WTC11 (cell line): ENCODE measurements at regions not wholly inside any gene's neighbourhood (a gene's known extent, or its start where the extent isn't known, plus 50 kb on each side); places are given as distances from the start of the nearest gene placed in this dataset.

Source experiments
- ATAC-seq: fragments of 200-7000 bp; cut with Tn5 transposase; 2 replicates; pipeline ENCODE4 v1.10.0; 2021; ENCODE audit warnings: mild to moderate bottlenecking, moderate library complexity
- CTCF ChIA-PET: fragments of 300-600 bp; sonication (Branson Sonifier 250); formaldehyde crosslinking; loops from one replicate; lab custom pipeline; 2021; ENCODE audit warnings: antibody characterized with exemption; lab: Charles Lee
- POLR2A ChIA-PET: fragments of 350-600 bp; sonication (Branson Sonifier 250); formaldehyde crosslinking; loops from one replicate; lab custom pipeline; 2021; ENCODE audit warnings: antibody characterized with exemption; lab: Charles Lee
- DNase-seq: peaks from one replicate; pipeline ENCODE4 v3.0.0; 2021; ENCODE audit warnings: low spot score
- H3K27ac Mint-ChIP-seq: 2 replicates; pipeline ENCODE4 v1.8.0; 2021; ENCODE audit warnings: mixed read lengths
- H3K27me3 Mint-ChIP-seq: 2 replicates; pipeline ENCODE4 v1.8.0; 2021; ENCODE audit warnings: low read depth, mild to moderate bottlenecking, moderate library complexity, mixed read lengths
- H3K36me3 Mint-ChIP-seq: 2 replicates; pipeline ENCODE4 v1.8.0; 2021; ENCODE audit warnings: mixed read lengths
- H3K4me1 Mint-ChIP-seq: 2 replicates; pipeline ENCODE4 v1.8.0; 2022; ENCODE audit warnings: mixed read lengths
- H3K4me3 Mint-ChIP-seq: 2 replicates; pipeline ENCODE4 v1.8.0; 2021; ENCODE audit warnings: mild to moderate bottlenecking, moderate library complexity, mixed read lengths
- H3K9me3 Mint-ChIP-seq: 2 replicates; pipeline ENCODE4 v1.8.0; 2021; ENCODE audit warnings: mixed read lengths
- CREB1 ChIP-seq: sonication (generic); formaldehyde crosslinking; IDR thresholded peaks from 2 replicates; pipeline ENCODE4 v1.8.0; 2023; ENCODE audit warnings: mild to moderate bottlenecking, missing genetic modification reagents
- ESRRA ChIP-seq: sonication (generic); formaldehyde crosslinking; IDR thresholded peaks from 2 replicates; pipeline ENCODE4 v1.8.1; 2022; ENCODE audit warnings: mild to moderate bottlenecking, missing genetic modification reagents, borderline replicate concordance
- GABPB1 ChIP-seq: sonication (generic); formaldehyde crosslinking; IDR thresholded peaks from 2 replicates; pipeline ENCODE4 v1.8.1; 2023; ENCODE audit warnings: mild to moderate bottlenecking, missing genetic modification reagents
- GTF2I ChIP-seq: fragments of 250-450 bp; sonication (Bioruptor Pico); conservative IDR thresholded peaks from 2 replicates; pipeline ENCODE4 v1.4.0; 2021; ENCODE audit warnings: mild to moderate bottlenecking
- NFE2L1 ChIP-seq: sonication (generic); formaldehyde crosslinking; IDR thresholded peaks from 2 replicates; pipeline ENCODE4 v1.8.1; 2023; ENCODE audit warnings: missing genetic modification reagents
- SP1 ChIP-seq: sonication (generic); formaldehyde crosslinking; conservative IDR thresholded peaks from 2 replicates; pipeline ENCODE4 v1.8.1; 2022; ENCODE audit warnings: missing genetic modification reagents
- ZNF138 ChIP-seq: sonication (generic); formaldehyde crosslinking; conservative IDR thresholded peaks from 2 replicates; pipeline ENCODE4 v1.8.1; 2022; ENCODE audit warnings: mild to moderate bottlenecking, moderate library complexity, missing genetic modification reagents
- ZNF423 ChIP-seq: fragments of 250-450 bp; sonication (Bioruptor Pico); IDR thresholded peaks from 2 replicates; pipeline ENCODE4 v2.1.2; 2022; ENCODE audit warnings: mild to moderate bottlenecking, moderate library complexity
- TF ChIP-seq, protein P1 (sequence below): sonication (generic); formaldehyde crosslinking; IDR thresholded peaks from 2 replicates; pipeline ENCODE4 v1.8.1; 2022; ENCODE audit warnings: low read depth, missing genetic modification reagents, borderline replicate concordance
- TF ChIP-seq, protein P2 (sequence below): sonication (generic); formaldehyde crosslinking; IDR thresholded peaks from 2 replicates; pipeline ENCODE4 v1.8.1; 2023; ENCODE audit warnings: mild to moderate bottlenecking, missing genetic modification reagents, moderate library complexity
- TF ChIP-seq, protein P3 (sequence below): sonication (generic); formaldehyde crosslinking; IDR thresholded peaks from 2 replicates; pipeline ENCODE4 v1.8.1; 2023; ENCODE audit warnings: mild to moderate bottlenecking, missing genetic modification reagents, borderline replicate concordance
- TF ChIP-seq, protein P4 (sequence below): fragments of 250-450 bp; sonication (Bioruptor Pico); IDR thresholded peaks from 2 replicates; pipeline ENCODE4 v1.8.0; 2021; ENCODE audit warnings: mild to moderate bottlenecking
- TF ChIP-seq, protein P5 (sequence below): sonication (generic); formaldehyde crosslinking; IDR thresholded peaks from 2 replicates; pipeline ENCODE4 v1.8.0; 2023; ENCODE audit warnings: missing genetic modification reagents
- TF ChIP-seq, protein P6 (sequence below): sonication (generic); formaldehyde crosslinking; IDR thresholded peaks from 2 replicates; pipeline ENCODE4 v1.8.0; 2023; ENCODE audit warnings: mild to moderate bottlenecking, missing genetic modification reagents
- TF ChIP-seq, protein P7 (sequence below): fragments of 250-450 bp; sonication (Bioruptor Pico); IDR thresholded peaks from 2 replicates; pipeline ENCODE4 v1.9.0; 2021; ENCODE audit warnings: mild to moderate bottlenecking, borderline replicate concordance

DNA sequence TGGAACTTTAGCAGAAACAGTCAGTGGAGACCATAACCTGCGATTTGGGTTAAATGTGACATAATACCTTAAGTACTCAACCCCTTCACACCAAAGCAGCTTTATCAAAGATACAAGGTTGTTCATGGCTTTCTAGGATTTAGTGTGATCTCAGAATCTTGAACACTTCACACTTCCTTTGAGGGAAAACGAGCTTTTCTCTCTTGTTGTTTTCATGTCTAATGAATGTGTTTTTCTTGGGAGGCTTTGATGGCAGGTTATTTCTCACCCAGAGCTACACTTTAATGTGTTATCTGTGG is 437.0 kb downstream of the TMEM232 start (continued):
- TF ChIP-seq, protein P1, sequence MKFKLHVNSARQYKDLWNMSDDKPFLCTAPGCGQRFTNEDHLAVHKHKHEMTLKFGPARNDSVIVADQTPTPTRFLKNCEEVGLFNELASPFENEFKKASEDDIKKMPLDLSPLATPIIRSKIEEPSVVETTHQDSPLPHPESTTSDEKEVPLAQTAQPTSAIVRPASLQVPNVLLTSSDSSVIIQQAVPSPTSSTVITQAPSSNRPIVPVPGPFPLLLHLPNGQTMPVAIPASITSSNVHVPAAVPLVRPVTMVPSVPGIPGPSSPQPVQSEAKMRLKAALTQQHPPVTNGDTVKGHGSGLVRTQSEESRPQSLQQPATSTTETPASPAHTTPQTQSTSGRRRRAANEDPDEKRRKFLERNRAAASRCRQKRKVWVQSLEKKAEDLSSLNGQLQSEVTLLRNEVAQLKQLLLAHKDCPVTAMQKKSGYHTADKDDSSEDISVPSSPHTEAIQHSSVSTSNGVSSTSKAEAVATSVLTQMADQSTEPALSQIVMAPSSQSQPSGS (CRISPR knock-in tag), result no peak

DNA sequence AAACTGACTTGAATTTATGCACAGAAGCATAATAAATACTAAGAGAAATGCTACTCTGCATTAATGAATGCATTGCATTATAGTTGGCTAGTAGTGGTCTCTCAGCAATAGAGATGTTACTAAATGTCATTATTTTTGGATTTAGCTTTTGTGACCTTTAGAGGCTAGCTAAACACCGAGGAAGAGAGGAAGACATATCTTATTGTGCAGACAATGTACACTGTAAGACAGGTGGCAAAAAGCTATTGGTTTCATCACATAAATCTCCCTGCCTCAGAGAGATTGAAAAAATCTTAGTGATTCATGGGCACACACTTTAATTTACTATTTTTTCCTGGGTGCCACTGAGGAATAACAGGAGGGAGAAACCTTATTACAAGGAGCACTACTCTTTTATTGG is 435.9 kb downstream of the TMEM232 start:
- Mint-ChIP-seq H3K36me3 (peaks cover 12% of the 10 kb centered on the region), H3K4me1 (peaks cover 15% of the 10 kb centered on the region), H3K27me3 (no peaks in the 10 kb centered on the region), H3K27ac (no peak overlapping the region), H3K4me3 (no peak overlapping the region), H3K9me3 (peaks cover 26% of the 10 kb centered on the region)
- no peak for TF ChIP-seq ESRRA
- TF ChIP-seq, protein P2, sequence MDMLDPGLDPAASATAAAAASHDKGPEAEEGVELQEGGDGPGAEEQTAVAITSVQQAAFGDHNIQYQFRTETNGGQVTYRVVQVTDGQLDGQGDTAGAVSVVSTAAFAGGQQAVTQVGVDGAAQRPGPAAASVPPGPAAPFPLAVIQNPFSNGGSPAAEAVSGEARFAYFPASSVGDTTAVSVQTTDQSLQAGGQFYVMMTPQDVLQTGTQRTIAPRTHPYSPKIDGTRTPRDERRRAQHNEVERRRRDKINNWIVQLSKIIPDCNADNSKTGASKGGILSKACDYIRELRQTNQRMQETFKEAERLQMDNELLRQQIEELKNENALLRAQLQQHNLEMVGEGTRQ (CRISPR knock-in tag), result no peak
- TF ChIP-seq, protein P3, sequence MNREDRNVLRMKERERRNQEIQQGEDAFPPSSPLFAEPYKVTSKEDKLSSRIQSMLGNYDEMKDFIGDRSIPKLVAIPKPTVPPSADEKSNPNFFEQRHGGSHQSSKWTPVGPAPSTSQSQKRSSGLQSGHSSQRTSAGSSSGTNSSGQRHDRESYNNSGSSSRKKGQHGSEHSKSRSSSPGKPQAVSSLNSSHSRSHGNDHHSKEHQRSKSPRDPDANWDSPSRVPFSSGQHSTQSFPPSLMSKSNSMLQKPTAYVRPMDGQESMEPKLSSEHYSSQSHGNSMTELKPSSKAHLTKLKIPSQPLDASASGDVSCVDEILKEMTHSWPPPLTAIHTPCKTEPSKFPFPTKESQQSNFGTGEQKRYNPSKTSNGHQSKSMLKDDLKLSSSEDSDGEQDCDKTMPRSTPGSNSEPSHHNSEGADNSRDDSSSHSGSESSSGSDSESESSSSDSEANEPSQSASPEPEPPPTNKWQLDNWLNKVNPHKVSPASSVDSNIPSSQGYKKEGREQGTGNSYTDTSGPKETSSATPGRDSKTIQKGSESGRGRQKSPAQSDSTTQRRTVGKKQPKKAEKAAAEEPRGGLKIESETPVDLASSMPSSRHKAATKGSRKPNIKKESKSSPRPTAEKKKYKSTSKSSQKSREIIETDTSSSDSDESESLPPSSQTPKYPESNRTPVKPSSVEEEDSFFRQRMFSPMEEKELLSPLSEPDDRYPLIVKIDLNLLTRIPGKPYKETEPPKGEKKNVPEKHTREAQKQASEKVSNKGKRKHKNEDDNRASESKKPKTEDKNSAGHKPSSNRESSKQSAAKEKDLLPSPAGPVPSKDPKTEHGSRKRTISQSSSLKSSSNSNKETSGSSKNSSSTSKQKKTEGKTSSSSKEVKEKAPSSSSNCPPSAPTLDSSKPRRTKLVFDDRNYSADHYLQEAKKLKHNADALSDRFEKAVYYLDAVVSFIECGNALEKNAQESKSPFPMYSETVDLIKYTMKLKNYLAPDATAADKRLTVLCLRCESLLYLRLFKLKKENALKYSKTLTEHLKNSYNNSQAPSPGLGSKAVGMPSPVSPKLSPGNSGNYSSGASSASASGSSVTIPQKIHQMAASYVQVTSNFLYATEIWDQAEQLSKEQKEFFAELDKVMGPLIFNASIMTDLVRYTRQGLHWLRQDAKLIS (CRISPR knock-in tag), result no peak
- no peak for TF ChIP-seq GTF2I (CRISPR knock-in tag)
- TF ChIP-seq, protein P4, sequence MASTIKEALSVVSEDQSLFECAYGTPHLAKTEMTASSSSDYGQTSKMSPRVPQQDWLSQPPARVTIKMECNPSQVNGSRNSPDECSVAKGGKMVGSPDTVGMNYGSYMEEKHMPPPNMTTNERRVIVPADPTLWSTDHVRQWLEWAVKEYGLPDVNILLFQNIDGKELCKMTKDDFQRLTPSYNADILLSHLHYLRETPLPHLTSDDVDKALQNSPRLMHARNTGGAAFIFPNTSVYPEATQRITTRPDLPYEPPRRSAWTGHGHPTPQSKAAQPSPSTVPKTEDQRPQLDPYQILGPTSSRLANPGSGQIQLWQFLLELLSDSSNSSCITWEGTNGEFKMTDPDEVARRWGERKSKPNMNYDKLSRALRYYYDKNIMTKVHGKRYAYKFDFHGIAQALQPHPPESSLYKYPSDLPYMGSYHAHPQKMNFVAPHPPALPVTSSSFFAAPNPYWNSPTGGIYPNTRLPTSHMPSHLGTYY (CRISPR knock-in tag), result no peak
- ChIA-PET POLR2A (interaction anchor here (0.7 kb wide), 1 partner anchor 877 kb away, joined by 3 read pairs; no protein-coding TSS in a partner anchor), CTCF (no interaction called here)
- DNase-seq (no peak), ATAC-seq (no peak)

DNA sequence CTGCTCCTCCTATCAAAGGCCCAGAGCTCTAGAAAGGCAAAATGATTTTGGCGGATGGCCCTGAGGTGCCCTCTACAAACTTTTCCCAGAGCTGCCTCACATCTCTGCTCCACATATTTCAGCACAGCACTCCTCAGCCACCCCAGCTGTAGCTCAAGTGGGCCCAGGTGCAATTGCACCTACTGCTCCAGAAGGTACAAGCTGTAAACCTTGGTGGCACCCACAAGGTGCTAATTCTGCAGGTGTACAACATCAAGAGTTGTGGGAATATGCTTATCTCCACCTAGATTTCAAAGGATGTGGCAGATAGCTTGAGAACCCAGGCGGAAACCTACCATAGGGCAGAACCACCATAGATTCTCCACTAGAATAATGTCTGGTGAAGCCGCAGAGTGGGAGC is 432.2 kb downstream of the TMEM232 start:
- DNase-seq, result no peak
- H3K27me3 Mint-ChIP-seq, result no peaks in the 10 kb centered on the region
- H3K27ac Mint-ChIP-seq, result no peak overlapping the region
- ATAC-seq, result no peak
- peaks cover 7% of the 10 kb centered on the region for H3K4me1 Mint-ChIP-seq
- H3K36me3 Mint-ChIP-seq, result no peaks in the 10 kb centered on the region
- no peak overlapping the region for H3K4me3 Mint-ChIP-seq
- CTCF ChIA-PET, result no interaction called here
- H3K9me3 Mint-ChIP-seq, result no peaks in the 10 kb centered on the region
- POLR2A ChIA-PET, result no interaction called here
- no peak for TF ChIP-seq SP1 (CRISPR knock-in tag)
- no peak for TF ChIP-seq GABPB1 (CRISPR knock-in tag)
- TF ChIP-seq, protein P5, sequence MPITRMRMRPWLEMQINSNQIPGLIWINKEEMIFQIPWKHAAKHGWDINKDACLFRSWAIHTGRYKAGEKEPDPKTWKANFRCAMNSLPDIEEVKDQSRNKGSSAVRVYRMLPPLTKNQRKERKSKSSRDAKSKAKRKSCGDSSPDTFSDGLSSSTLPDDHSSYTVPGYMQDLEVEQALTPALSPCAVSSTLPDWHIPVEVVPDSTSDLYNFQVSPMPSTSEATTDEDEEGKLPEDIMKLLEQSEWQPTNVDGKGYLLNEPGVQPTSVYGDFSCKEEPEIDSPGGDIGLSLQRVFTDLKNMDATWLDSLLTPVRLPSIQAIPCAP (CRISPR knock-in tag), result no peak
- TF ChIP-seq, protein P6, sequence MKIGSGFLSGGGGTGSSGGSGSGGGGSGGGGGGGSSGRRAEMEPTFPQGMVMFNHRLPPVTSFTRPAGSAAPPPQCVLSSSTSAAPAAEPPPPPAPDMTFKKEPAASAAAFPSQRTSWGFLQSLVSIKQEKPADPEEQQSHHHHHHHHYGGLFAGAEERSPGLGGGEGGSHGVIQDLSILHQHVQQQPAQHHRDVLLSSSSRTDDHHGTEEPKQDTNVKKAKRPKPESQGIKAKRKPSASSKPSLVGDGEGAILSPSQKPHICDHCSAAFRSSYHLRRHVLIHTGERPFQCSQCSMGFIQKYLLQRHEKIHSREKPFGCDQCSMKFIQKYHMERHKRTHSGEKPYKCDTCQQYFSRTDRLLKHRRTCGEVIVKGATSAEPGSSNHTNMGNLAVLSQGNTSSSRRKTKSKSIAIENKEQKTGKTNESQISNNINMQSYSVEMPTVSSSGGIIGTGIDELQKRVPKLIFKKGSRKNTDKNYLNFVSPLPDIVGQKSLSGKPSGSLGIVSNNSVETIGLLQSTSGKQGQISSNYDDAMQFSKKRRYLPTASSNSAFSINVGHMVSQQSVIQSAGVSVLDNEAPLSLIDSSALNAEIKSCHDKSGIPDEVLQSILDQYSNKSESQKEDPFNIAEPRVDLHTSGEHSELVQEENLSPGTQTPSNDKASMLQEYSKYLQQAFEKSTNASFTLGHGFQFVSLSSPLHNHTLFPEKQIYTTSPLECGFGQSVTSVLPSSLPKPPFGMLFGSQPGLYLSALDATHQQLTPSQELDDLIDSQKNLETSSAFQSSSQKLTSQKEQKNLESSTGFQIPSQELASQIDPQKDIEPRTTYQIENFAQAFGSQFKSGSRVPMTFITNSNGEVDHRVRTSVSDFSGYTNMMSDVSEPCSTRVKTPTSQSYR (CRISPR knock-in tag), result no peak
- TF ChIP-seq, protein P7, sequence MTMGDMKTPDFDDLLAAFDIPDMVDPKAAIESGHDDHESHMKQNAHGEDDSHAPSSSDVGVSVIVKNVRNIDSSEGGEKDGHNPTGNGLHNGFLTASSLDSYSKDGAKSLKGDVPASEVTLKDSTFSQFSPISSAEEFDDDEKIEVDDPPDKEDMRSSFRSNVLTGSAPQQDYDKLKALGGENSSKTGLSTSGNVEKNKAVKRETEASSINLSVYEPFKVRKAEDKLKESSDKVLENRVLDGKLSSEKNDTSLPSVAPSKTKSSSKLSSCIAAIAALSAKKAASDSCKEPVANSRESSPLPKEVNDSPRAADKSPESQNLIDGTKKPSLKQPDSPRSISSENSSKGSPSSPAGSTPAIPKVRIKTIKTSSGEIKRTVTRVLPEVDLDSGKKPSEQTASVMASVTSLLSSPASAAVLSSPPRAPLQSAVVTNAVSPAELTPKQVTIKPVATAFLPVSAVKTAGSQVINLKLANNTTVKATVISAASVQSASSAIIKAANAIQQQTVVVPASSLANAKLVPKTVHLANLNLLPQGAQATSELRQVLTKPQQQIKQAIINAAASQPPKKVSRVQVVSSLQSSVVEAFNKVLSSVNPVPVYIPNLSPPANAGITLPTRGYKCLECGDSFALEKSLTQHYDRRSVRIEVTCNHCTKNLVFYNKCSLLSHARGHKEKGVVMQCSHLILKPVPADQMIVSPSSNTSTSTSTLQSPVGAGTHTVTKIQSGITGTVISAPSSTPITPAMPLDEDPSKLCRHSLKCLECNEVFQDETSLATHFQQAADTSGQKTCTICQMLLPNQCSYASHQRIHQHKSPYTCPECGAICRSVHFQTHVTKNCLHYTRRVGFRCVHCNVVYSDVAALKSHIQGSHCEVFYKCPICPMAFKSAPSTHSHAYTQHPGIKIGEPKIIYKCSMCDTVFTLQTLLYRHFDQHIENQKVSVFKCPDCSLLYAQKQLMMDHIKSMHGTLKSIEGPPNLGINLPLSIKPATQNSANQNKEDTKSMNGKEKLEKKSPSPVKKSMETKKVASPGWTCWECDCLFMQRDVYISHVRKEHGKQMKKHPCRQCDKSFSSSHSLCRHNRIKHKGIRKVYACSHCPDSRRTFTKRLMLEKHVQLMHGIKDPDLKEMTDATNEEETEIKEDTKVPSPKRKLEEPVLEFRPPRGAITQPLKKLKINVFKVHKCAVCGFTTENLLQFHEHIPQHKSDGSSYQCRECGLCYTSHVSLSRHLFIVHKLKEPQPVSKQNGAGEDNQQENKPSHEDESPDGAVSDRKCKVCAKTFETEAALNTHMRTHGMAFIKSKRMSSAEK, result no peak
- TF ChIP-seq ZNF138, result no peak
- no peak for TF ChIP-seq CREB1 (CRISPR knock-in tag)
- no peak for TF ChIP-seq ZNF423 (CRISPR knock-in tag)
- TF ChIP-seq NFE2L1 (CRISPR knock-in tag), result no peak
- TF ChIP-seq, protein P2 (CRISPR knock-in tag), result no peak
